Upper lobe of left lung (tissue), 6 donors: ENCODE measurements at regions not wholly inside any gene's neighbourhood (a gene's known extent, or its start where the extent isn't known, plus 50 kb on each side); places are given as distances from the start of the nearest gene placed in this dataset.

Experiments used
- ATAC-seq, 2 donors: fragments of 200-7000 bp; cut with Tn5 transposase; one replicate each; pipeline ENCODE4 v1.9.1; 2022; ENCODE audit warnings: mild to moderate bottlenecking in 2 of 2, moderate library complexity in 2 of 2; ENCODE audit not compliant: low FRiP score in 2 of 2
- DNase-seq, 2 donors: peaks; one replicate each; pipeline ENCODE4 v3.0.0-alpha.2; 2019 to 2020
- H3K27ac ChIP-seq, 4 donors: fragments of 200-600 bp; sonication (generic); one replicate each; pipeline ENCODE4 v1.5.1; 2016 to 2019
- H3K27me3 ChIP-seq, 4 donors: fragments of 200-600 bp; sonication (generic); one replicate each; pipeline ENCODE4 v1.5.1; 2017 to 2019
- H3K36me3 ChIP-seq, 4 donors: fragments of 200-600 bp; sonication (generic); one replicate each; pipeline ENCODE4 v1.5.1; 2016 to 2019
- H3K4me1 ChIP-seq, 4 donors: fragments of 200-600 bp; sonication (generic); one replicate each; pipeline ENCODE4 v1.5.1; 2018 to 2019
- H3K4me3 ChIP-seq, 4 donors: fragments of 200-600 bp; sonication (generic); one replicate each; pipeline ENCODE4 v1.5.1; 2017 to 2019; ENCODE audit warnings: mild to moderate bottlenecking in 2 of 4, moderate library complexity in 1 of 4
- H3K9me3 ChIP-seq, 4 donors: fragments of 200-600 bp; sonication (generic); one replicate each; pipeline ENCODE4 v1.5.1; 2018 to 2019
- EP300 ChIP-seq, 4 donors: sonication (generic); formaldehyde crosslinking; IDR thresholded peaks; one replicate each; pipeline ENCODE4 v1.5.1; 2017; ENCODE audit warnings: antibody characterized with exemption in 4 of 4, control low read depth in 2 of 4
- POLR2A ChIP-seq, 4 donors: fragments of 450-650 bp; IDR thresholded peaks; one replicate each; pipeline ENCODE4 v1.5.1; 2016 to 2017; ENCODE audit warnings: antibody characterized with exemption in 4 of 4, mild to moderate bottlenecking in 2 of 4
- POLR2AphosphoS5 ChIP-seq, 2 donors: sonication (generic); formaldehyde crosslinking; IDR thresholded peaks; one replicate each; pipeline ENCODE4 v1.5.1; 2017; ENCODE audit warnings: antibody characterized with exemption in 2 of 2
- WGBS, 2 donors: methylation state at CpG; one replicate each; pipeline ENCODE4 v1.1.5; 2017 to 2018; 5-methylcytosine and 5-hydroxymethylcytosine counted together
- TF ChIP-seq, protein P1 (sequence below), 6 experiments: fragments of 450-650 bp in 4 of 6; fragments of 200-600 bp in 2 of 6; sonication (generic) in 2 of 6; IDR thresholded peaks; one replicate each; pipeline ENCODE4 v1.5.1; 2016 to 2019; ENCODE audit warnings: antibody characterized with exemption in 6 of 6
- donor health status: DM: no; HTN: no; CAD: no; lungs with moderate emphysema.
- donor health status: DM: no; HTN: yes; CAD: no; lungs with severe emphysema.

DNA sequence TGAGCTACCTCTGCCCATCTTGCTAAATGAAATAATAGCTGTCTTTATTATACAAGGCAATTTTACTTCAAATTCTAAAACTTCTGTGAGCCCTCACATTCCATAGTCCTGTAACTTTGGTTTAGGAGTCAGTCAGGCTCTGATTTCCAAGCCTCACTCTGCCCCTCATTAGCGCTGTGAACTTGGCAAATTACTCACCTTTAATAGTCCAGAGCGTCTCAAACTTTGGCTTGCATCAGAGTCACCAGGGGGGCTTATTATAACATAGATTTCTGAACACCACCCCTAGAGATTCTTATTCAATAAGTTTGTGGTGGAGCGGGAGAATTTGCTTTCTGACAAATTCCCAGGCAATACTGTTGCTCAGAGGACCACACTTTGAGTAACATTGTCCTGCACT lies 126.2 kb upstream of the FGGY start:
- ATAC-seq (no peak), DNase-seq (no peak)
- no peaks in the 10 kb centered on the region for H3K9me3 ChIP-seq
- WGBS, 2 donors = 95 to 96% methylated on average over 3 of the region's 3 CpGs
- TF ChIP-seq POLR2A (IDR thresholded peaks at IDR 0.05) = no peak
- TF ChIP-seq EP300 (IDR thresholded peaks at IDR 0.05) = no peak
- TF ChIP-seq POLR2AphosphoS5 (IDR thresholded peaks at IDR 0.05) = no peak
- TF ChIP-seq, protein P1, sequence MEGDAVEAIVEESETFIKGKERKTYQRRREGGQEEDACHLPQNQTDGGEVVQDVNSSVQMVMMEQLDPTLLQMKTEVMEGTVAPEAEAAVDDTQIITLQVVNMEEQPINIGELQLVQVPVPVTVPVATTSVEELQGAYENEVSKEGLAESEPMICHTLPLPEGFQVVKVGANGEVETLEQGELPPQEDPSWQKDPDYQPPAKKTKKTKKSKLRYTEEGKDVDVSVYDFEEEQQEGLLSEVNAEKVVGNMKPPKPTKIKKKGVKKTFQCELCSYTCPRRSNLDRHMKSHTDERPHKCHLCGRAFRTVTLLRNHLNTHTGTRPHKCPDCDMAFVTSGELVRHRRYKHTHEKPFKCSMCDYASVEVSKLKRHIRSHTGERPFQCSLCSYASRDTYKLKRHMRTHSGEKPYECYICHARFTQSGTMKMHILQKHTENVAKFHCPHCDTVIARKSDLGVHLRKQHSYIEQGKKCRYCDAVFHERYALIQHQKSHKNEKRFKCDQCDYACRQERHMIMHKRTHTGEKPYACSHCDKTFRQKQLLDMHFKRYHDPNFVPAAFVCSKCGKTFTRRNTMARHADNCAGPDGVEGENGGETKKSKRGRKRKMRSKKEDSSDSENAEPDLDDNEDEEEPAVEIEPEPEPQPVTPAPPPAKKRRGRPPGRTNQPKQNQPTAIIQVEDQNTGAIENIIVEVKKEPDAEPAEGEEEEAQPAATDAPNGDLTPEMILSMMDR (IDR thresholded peaks at IDR 0.05) = no peak
- H3K27me3 ChIP-seq = no peaks in the 10 kb centered on the region
- H3K4me1 ChIP-seq = no peaks in the 10 kb centered on the region
- H3K27ac ChIP-seq = no peak overlapping the region
- no peak overlapping the region for H3K4me3 ChIP-seq
- H3K36me3 ChIP-seq = no peaks in the 10 kb centered on the region

- TF ChIP-seq EP300 (IDR thresholded peaks at IDR 0.05) (no peak), POLR2A (IDR thresholded peaks at IDR 0.05) (no peak), POLR2AphosphoS5 (IDR thresholded peaks at IDR 0.05) (no peak)
- TF ChIP-seq, protein P1 (IDR thresholded peaks at IDR 0.05) = no peak
- Histone ChIP-seq H3K36me3 (no peaks in the 10 kb centered on the region), H3K27me3 (no peaks in the 10 kb centered on the region), H3K4me3 (no peak overlapping the region), H3K9me3 (no peaks in the 10 kb centered on the region), H3K4me1 (no peaks in the 10 kb centered on the region), H3K27ac (no peak overlapping the region)
- DNase-seq (no peak), ATAC-seq (no peak)
- WGBS, 2 donors = 87 to 90% methylated on average over 4 of the region's 4 CpGs
Measured at GRCh38 chr1:59171788-59172187, 125.1 kb upstream of the FGGY start.

DNA sequence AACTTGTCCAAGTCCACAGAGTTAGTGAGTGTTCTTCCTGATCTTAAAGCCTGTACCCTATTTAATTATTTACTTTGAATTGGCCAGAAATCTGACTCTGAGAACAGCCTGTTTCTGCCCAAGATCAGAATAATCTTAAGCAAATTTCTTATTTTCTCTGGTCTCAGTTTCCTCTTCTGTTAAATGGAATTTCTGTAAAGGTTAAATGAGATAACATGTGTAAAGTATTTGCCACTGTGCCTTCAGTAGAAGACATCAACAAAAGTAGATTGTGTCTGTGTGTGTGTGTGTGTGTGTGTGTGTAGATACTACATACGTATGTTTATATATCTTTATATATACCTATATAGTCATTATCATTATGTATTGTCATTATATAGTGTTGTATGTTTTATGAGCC lies 124.2 kb upstream of the FGGY start:
- ATAC-seq (no peak), DNase-seq (no peak)
- Histone ChIP-seq H3K9me3 (no peaks in the 10 kb centered on the region), H3K27me3 (no peaks in the 10 kb centered on the region), H3K36me3 (no peaks in the 10 kb centered on the region), H3K4me3 (no peak overlapping the region), H3K27ac (no peak overlapping the region), H3K4me1 (no peaks in the 10 kb centered on the region)
- WGBS, 2 donors = 92 to 96% methylated on average over 1 of the region's 1 CpG
- TF ChIP-seq, protein P1 (IDR thresholded peaks at IDR 0.05) = no peak
- TF ChIP-seq EP300 (IDR thresholded peaks at IDR 0.05) (no peak), POLR2A (IDR thresholded peaks at IDR 0.05) (no peak), POLR2AphosphoS5 (IDR thresholded peaks at IDR 0.05) (no peak)

GRCh38 chr1:59173721-59174120 lies 123.2 kb upstream of the FGGY start:
- DNase-seq = no peak
- no peaks in the 10 kb centered on the region for H3K4me1 ChIP-seq
- no peaks in the 10 kb centered on the region for H3K27me3 ChIP-seq
- H3K9me3 ChIP-seq = no peaks in the 10 kb centered on the region
- H3K36me3 ChIP-seq = no peaks in the 10 kb centered on the region
- no peak for TF ChIP-seq EP300 (IDR thresholded peaks at IDR 0.05)
- TF ChIP-seq, protein P1 (IDR thresholded peaks at IDR 0.05) = no peak
- TF ChIP-seq POLR2A (IDR thresholded peaks at IDR 0.05) = no peak
- TF ChIP-seq POLR2AphosphoS5 (IDR thresholded peaks at IDR 0.05) = no peak
- no peak overlapping the region for H3K4me3 ChIP-seq
- no peak for ATAC-seq
- WGBS, 2 donors = 36 to 53% methylated on average over 1 of the region's 1 CpG
- H3K27ac ChIP-seq = no peak overlapping the region

- Histone ChIP-seq H3K9me3 (no peaks in the 10 kb centered on the region), H3K27ac (no peak overlapping the region), H3K4me1 (no peaks in the 10 kb centered on the region), H3K36me3 (no peaks in the 10 kb centered on the region), H3K4me3 (no peak overlapping the region), H3K27me3 (no peaks in the 10 kb centered on the region)
- 97 to 98% methylated on average over 3 of the region's 3 CpGs for whole genome bisulfite sequencing, 2 donors
- no peak for TF ChIP-seq POLR2A (IDR thresholded peaks at IDR 0.05)
- no peak for TF ChIP-seq POLR2AphosphoS5 (IDR thresholded peaks at IDR 0.05)
- TF ChIP-seq EP300 (IDR thresholded peaks at IDR 0.05) = no peak
- TF ChIP-seq, protein P1 (IDR thresholded peaks at IDR 0.05) = no peak
- no peak for ATAC-seq
- no peak for DNase-seq
Measured at GRCh38 chr1:59176471-59176870, 120.4 kb upstream of the FGGY start.
